Fibroblast of skin of left quadriceps (primary cell): ENCODE measurements at regions not wholly inside any gene's neighbourhood (a gene's known extent, or its start where the extent isn't known, plus 50 kb on each side); places are given as distances from the start of the nearest gene placed in this dataset.
"Not testable (repeated sequence)": the region's sequence is repeated elsewhere in the genome, so short reads cannot be mapped to it uniquely, and the experiment has no call there.

Experiments
- DNase-seq, 2 experiments: peaks; one replicate each; pipeline ENCODE4 v3.0.0-alpha.2; 2013; ENCODE audit warnings: low read depth in 2 of 2

DNA sequence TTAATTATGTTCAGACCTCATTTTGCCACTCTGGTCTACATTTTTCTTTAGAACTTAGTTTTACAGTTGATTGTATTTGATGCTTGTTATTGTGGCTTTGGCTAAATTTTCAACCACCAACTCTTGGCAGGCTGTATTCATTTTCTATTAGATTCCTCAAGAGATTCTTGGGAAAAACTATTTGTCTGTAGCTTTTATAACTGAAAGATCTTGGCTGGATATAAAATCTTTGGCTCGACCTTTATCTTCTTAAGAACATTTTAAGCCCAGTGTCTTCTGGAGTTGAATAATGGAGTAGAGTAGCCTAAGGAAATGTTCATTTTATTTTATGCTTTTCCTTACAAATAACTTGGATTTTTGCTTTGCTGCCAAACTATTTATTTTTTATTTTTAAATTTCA, 848.5 kb downstream of the PCDH17 start:
- DNase-seq, result no peak

DNA sequence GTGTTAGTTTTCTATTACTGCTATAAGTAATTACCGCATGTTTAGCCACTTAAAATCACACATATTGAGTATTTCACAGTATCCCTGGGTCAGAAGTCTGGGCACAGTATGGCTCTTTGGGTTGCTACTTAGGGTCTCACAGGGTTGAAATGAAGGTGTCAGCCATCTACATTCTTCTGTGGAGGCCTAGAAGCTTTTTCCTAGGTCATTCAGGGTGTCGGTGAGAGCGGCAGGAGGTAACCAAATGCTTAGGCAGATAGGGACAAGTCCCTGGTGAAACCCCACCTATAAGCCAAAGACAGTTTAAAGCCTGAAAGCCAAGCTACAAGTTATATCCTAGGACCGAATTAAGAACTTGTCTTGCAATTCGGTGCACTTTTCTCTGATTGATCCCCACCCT, 856.7 kb downstream of the PCDH17 start:
- DNase-seq, result no peak

DNA sequence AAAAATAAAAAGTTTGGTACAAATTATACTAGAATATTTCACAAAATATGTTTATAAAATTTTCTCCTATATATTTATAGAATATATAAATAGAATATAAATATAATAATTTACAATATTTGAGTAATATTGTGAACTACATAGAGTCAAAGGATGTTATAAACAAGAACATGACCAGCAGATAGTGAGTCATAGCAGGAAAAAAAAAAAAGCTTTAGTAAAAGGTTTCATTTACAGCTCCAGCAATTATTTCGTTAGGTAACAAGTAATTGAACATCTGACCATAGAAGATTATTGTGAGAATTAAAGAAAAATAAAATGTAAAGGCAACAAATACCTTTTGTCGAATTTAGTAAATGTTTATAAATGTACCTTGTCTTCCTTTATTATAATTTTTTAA, 864.1 kb downstream of the PCDH17 start:
- no peak for DNase-seq

- no peak for DNase-seq
Observed at GRCh38 chr13:58500938-58501337, 869.4 kb downstream of the PCDH17 start.

DNA sequence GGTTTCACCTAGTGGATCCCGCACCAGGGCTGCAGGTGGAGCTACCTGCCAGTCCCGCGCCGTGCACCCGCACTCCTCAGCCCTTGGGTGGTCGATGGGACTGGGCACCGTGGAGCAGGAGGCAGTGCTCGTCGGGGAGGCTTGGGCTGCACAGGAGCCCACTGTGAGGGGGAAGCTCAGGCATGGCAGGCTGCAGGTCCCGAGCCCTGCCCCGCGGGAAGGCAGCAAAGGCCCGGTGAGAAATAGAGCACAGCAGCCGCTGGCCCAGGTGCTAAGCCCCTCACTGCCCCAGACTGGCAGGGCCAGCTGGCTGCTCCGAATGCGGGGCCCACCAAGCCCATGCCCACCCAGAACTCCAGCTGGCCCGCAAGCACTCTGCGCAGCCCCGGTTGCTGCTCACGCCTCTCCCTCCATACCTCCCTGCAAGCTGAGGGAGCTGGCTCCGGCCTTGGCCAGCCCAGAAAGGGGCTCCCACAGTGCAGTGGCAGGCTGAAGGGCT, 872.7 kb downstream of the PCDH17 start:
- DNase-seq, result not testable (repeated sequence)

DNA sequence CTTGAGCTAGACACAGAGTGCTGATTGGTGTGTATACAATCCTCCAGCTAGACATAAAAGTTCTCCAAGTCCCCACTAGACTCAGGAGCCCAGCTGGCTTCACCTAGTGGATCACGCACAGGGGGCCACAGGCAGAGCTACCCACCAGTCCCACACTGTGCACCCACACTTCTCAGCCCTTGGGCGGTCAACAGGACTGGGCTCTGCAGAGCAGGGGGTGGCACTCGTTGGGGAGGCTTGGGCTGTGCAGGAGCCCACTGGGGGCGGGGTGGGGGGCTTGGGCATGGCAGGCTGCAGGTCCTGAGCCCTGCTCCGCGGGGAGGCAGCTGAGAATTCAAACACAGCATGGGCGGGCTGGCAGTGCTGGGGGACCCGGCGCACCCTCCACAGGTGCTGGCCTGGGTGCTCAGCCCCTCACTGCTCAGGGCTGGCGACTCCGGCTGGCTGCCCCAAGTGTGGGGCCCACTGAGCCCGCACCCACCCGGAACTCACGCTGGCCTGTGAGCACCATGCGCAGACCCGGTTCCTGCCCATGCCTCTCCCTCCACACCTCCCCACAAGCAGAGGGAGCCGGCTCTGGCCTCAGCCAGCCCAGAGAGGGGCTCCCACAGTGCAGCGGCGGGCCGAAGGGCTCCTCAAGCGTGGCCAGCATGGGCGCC, 873.8 kb downstream of the PCDH17 start:
- DNase-seq, result not testable (repeated sequence)

DNA sequence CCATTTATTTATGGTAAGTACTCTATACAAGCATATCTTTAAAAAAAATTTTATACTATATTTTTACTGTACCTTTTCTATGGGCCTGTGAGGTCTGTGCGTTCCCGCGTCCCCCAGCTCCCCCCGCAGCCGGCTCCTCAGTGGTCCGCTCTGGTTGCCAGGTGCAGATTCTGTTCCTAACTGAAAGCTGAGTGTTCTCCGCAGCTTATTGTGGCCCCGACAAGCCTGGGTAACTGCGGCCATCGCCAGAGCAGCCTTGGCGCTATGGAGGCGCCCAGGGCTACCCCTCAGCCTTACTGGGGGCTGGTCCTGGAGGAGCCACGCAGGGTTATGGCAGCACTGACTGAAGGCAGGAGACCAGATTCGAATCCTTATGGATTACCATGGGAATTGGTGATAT, 896.8 kb downstream of the PCDH17 start:
- DNase-seq, result no peak

DNA sequence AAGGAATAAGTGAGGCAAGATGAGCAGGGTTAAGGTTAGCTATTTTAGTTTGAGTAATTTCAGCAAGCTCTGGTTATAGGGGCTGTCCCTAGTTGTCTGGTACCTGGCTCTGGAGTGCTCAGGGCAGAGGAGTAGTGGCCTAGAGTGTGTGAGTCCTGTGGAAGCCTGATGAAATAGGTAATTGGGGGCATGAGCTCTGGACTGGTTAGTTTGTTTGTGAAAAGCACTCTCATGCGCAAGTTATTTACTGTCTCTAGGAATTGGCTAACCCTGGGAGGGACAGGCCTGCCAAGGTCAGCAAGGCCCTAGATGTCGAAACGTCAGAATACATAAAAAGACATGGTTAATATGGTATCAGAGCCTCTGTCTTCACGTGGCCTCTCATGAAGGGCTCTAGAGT, 900.1 kb downstream of the PCDH17 start:
- no peak for DNase-seq

DNA sequence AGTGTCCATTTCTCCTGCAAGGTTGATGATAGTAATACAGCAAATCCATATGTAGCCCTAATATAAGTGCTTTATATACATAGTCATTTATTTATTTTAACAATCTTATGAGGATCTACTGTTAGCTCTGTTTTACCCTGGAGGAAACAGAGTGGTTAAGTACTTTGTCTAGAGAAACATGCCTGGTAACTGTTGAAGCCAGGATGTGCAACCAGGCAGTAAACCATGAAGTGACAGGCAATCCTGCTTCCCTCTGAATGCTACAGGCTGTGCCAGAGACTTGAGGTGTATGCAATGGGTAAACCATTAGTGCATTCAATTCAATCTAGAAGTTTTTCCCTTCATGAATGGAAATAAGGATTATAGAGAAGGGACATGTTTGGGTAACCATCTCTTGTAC, 911.0 kb downstream of the PCDH17 start:
- no peak for DNase-seq

DNA sequence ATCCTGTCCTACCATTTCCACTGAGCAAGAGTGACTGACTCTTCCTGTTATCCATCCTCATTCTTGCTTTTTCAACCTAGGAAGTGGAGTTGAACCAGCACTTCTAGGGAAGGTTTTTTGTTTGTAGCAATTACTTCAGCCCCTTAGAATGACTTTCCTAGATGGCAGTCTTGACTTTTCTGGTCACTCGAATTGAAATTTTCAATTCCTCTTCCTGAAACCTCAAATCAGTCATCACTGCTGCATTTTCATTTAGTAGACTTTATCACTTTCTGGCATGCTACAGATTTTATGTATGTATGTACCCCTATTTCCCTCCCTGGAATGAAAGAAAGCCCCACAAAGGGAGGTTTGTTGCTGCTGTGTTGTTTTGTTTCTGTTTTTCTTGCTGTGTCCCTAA, 915.9 kb downstream of the PCDH17 start:
- no peak for DNase-seq

- no peak for DNase-seq
Observed at GRCh38 chr13:58566176-58566575, 934.6 kb downstream of the PCDH17 start.

DNA sequence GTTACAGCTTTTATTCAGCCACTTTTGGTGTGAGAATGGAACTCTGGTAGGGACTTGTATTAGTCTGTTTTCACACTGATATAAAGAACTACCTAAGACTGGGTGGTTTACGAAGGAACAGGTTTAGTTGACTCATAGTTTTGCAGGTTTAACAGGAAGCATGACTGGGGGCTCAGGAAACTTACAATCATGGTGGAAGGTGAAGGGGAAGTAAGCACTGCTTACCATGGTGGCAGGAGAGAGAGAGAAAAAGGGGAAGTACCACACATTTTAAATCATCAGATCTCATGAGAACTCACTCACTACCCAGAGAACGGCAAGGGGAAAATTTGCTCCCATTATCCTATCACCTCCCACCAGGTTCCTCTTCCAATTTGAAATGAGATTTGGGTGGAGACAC, 942.2 kb downstream of the PCDH17 start:
- no peak for DNase-seq

DNA sequence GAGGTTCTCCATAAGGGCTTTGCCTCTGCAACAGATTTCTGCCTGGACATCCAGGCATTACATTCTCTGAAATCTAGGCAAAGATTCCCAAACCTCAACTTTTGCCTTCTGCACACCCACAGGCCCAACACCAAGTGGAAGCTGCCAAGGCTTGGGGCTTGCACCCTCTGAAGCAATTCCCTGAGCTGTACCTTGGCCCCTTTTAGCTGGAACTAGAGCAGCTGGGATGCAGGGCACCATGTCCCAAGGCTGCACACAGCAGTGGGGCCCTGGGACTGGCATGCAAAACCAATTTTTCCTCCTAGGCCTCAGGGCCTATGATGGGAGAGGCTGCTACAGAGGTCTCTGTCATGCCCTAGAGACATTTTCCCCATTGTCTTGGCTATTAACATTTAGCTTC, 943.2 kb downstream of the PCDH17 start:
- DNase-seq, result no peak

DNA sequence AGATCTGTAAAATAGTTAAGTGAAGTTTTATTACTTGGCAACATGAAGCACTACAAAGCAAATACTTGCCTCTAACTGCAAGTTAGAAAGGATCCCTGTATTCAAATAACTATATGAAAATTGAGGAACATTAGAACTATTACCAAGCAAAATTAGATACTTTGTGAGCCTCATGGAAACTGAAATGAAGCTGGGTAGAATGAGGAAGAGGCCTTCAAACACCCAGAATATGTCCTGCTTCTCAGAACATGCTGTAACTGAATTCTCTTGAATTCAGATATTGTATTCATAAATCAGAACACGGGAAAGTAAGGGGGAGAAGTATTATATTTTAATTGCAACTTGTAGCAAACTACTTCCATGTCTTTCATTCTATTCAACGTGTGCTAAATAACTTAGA, 947.9 kb downstream of the PCDH17 start:
- DNase-seq, result no peak

DNA sequence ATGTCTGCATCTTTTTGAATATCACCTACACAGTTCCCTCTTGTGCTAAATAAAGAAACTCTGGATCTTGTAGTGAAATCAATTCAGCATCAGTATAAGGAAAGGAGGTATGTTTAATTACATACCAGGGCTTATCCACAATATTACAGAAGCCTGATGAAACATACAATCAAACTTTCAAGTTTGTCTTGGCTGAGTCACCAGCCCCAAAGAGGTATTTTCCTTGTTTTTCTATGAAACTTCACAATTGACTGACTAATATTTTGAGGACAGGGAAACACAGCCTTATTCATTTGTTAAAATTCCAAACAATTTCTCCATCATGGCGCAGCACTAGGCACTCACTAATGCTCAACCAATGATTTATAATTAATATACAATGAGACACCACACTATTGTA, 952.4 kb downstream of the PCDH17 start:
- DNase-seq, result peak; percentile 1 to 4

DNA sequence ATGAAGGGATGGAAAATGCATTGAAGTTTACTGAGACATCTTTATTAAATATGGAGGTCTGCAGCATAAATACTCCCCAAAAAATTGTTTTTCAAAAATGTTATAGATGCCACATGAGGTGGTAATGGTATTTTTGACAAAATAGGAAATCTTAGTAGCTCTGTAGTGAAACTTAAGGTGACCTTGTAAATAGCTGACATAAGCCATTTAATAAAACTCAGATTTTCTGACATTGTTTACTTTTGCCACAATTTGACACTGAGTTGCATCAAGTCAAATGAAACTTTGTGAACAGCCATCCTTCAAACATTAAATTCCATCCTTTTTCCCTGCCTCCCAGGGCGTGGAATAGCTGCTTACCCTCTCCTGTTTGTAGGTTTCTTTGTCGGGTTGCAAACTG, 953.1 kb downstream of the PCDH17 start:
- DNase-seq, result no peak

- no peak for DNase-seq
Observed at GRCh38 chr13:58587183-58587582, 955.6 kb downstream of the PCDH17 start.

- no peak for DNase-seq
Observed at GRCh38 chr13:58592052-58592451, 960.5 kb downstream of the PCDH17 start.

- DNase-seq, result no peak
Observed at GRCh38 chr13:58592786-58593185, 961.2 kb downstream of the PCDH17 start.

DNA sequence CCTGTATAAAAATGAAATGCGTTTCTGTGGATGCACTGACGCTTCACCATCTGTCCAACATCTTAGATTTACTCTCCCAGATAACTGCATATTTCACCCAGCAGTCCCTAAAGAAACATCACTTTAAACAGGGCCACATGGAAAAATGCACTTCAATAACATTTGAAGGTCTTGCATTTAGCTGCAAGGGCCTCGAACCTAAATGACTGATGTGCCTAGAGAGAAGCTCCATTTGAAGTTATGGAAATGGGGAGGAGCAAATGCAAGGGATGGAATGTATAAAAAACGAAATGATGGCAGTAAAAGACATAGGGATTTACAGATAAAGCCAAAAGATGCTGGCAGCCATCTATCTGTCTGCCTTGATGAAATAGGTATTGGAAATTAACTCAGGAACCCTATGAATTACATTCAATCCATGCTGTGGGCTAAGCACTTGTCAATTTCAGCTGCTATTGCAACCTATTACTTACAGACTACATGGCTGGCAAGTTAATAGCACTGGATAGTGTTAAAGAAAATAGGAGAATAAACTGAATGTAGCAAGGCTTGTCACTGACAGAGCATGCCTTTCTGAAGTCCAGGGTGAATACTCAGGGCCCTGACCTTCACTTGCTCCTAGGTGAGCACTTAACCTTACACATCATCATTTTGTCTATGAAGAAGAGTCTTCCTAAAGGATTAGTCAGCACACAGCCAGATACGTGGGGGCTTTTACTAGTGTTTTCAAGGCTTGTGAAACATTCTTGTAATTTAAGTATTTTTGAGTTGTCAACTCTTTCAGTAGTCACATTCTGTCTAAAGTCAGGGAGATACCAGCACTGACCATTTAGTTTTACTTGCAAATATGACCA, 963.4 kb downstream of the PCDH17 start:
- no peak for DNase-seq

- DNase-seq, result no peak
Observed at GRCh38 chr13:58597552-58597951, 966.0 kb downstream of the PCDH17 start.

GRCh38 chr13:58598241-58598640, 966.7 kb downstream of the PCDH17 start:
- DNase-seq, result no peak

DNA sequence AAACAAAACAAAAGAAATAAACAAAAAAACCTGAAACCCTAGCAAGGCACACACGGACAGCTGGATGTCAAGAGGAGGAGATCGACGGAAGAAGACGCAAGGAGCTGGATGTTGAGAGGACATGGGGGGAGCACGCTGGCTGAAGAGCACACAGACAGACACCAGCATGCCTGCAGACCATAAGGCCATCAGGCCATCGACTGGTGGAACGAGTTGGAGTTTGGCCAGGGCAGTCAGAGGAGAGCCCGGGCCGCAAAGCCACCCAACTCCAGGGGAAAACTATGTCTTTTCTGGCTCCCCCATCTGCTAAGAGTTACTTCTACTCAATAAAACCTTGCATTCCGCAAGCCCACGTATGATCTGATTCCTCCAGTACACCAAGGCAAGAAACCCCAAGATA, 979.6 kb downstream of the PCDH17 start:
- no peak for DNase-seq
